ENCODE measurements at regions not wholly inside any gene's neighbourhood (a gene's known extent, or its start where the extent isn't known, plus 50 kb on each side); places are given as distances from the start of the nearest gene placed in this dataset.
"Not testable (repeated sequence)": the region's sequence is repeated elsewhere in the genome, so short reads cannot be mapped to it uniquely, and the experiment has no call there.

GRCh38 chr9:41783070-41783810 is 346.0 kb downstream of the CNTNAP3B start:
- not testable (repeated sequence) for TF ChIP-seq CTCF (IDR thresholded peaks at IDR 0.05; ENCODE audit: insufficient read depth, low read length); POLR2AphosphoS5 (IDR thresholded peaks at IDR 0.05; ENCODE audit: low read depth); REST (IDR thresholded peaks at IDR 0.05; ENCODE audit: insufficient replicate concordance, low read depth); GABPA (IDR thresholded peaks at IDR 0.05; ENCODE audit: low read depth); SPI1 (IDR thresholded peaks at IDR 0.05; ENCODE audit: borderline replicate concordance, low read depth)
